ENCODE measurements at regions not wholly inside any gene's neighbourhood (a gene's known extent, or its start where the extent isn't known, plus 50 kb on each side); places are given as distances from the start of the nearest gene placed in this dataset.

- no peak for DNase-seq (ENCODE audit: low read depth, low spot score)
Observed at GRCh38 chrX:71000139-71000538, 68.0 kb downstream of the SNX12 start.

GRCh38 chrX:70998411-70999027, 67.6 kb upstream of the SLC7A3 start:
- DNase-seq (ENCODE audit: low read depth, low spot score), result peak; percentile 15

DNA sequence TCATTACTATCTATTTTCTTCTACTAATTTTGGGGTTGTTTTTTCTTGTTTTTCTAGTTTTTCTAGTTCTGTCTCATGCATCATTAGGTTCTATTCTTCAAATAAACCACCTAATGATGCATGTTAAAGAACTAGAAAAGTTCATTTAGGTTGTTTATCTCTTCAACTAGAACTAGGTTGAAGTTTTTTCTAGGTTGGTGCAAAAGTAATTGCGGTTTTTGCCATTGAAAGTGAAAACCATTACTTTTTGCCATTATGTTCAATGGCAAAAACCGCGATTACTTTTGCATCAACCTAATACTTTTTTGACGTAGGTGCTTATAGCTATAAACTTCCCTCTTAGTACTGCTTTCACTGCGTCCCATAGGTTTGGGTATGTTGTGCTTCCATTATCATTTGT, 64.4 kb upstream of the SLC7A3 start:
- DNase-seq (ENCODE audit: low read depth, low spot score), result no peak

- no peak for DNase-seq (ENCODE audit: low read depth, low spot score)
Observed at GRCh38 chrX:70988425-70988824, 57.5 kb upstream of the SLC7A3 start.

All from iPS DF 19.7 (cell line).